ENCODE measurements at regions not wholly inside any gene's neighbourhood (a gene's known extent, or its start where the extent isn't known, plus 50 kb on each side); places are given as distances from the start of the nearest gene placed in this dataset.
A peak's percentile ranks its signal among the peaks of the same experiment; 100 is the strongest.

- Histone ChIP-seq H3K4me1 (ENCODE audit: control insufficient read depth, extremely low read depth, insufficient read depth, low read length) (no peaks in the 10 kb centered on the region), H3K27me3 (ENCODE audit: control insufficient read depth in 2 of 2, insufficient read depth in 2 of 2, low read length in 2 of 2) (no peaks in the 10 kb centered on the region), H2AFZ (ENCODE audit: low read depth, low read length) (no peak overlapping the region), H3K9me1 (replicated peaks; ENCODE audit: control insufficient read depth, extremely low read depth, insufficient read depth, low read length) (no peaks in the 10 kb centered on the region), H3K4me2 (ENCODE audit: insufficient read depth, low read length) (no peak overlapping the region), H3K27ac (ENCODE audit: insufficient read depth, low read depth, low read length) (no peak overlapping the region), H3K79me2 (ENCODE audit: control insufficient read depth, insufficient read depth, low read length) (no peaks in the 10 kb centered on the region), H3K9me3 (replicated peaks; ENCODE audit: control insufficient read depth, insufficient read depth, low read length) (no peaks in the 10 kb centered on the region), H3K9ac (replicated peaks; ENCODE audit: extremely low read depth, insufficient read depth, low read length) (no peak overlapping the region), H4K20me1 (replicated peaks; ENCODE audit: control insufficient read depth, extremely low read depth, insufficient read depth, low read length) (no peaks in the 10 kb centered on the region), H3K4me3 (replicated peaks in 1 of 3; ENCODE audit: insufficient read depth in 1 of 3, low read depth in 1 of 3, low read length in 3 of 3) (no peak overlapping the region), H3K36me3 (ENCODE audit: control insufficient read depth in 2 of 2, extremely low read depth in 1 of 2, insufficient read depth in 2 of 2, low read length in 2 of 2) (no peaks in the 10 kb centered on the region)
- dilution Hi-C loops (cut with MboI; ENCODE audit: extremely low pct_ligation_motif_present, low sequenced_read_pairs) = no loop called here
- BruUV-seq (replicated peaks) = no TSS peak
- TF ChIP-seq POLR2AphosphoS5 (IDR thresholded peaks at IDR 0.05; ENCODE audit: insufficient read depth, low read depth, low read length) (no peak), GATA2 (IDR thresholded peaks at IDR 0.05; ENCODE audit: insufficient read depth, insufficient read length, low read depth, low read length) (no peak), CTCF (IDR thresholded peaks at IDR 0.05; ENCODE audit: extremely low read depth in 1 of 2, insufficient read depth in 1 of 2, low read depth in 1 of 2, low read length in 2 of 2) (no peak), MAX (IDR thresholded peaks at IDR 0.05; ENCODE audit: insufficient read depth, insufficient read length) (no peak)
- intact Hi-C loops (cut with micrococcal nuclease) = no loop called here
- ChIA-PET POLR2A (no interaction called here), CTCF (no interaction called here)
- FAIRE-seq = no peak
- no peak for DNase-seq (ENCODE audit: low read depth, low spot score)
Observed at GRCh38 chr3:34942256-34942655, 697.1 kb upstream of the ARPP21 start.

- no peaks in the 10 kb centered on the region for H3K4me1 ChIP-seq (ENCODE audit: control insufficient read depth, extremely low read depth, insufficient read depth, low read length)
- no peak for TF ChIP-seq FOS (IDR thresholded peaks at IDR 0.05; ENCODE audit: borderline replicate concordance, insufficient read depth, low read length)
- intact Hi-C loops (cut with micrococcal nuclease) (no loop called here), dilution Hi-C loops (cut with MboI; ENCODE audit: extremely low pct_ligation_motif_present, low sequenced_read_pairs) (no loop called here)
- ChIA-PET POLR2A (no interaction called here), CTCF (interaction anchor here (1.0 to 1.2 kb wide), 2 partner anchors 14 to 961 kb away, joined by 3 to 4 read pairs; no protein-coding TSS in a partner anchor)
- BruUV-seq (replicated peaks) = no TSS peak
- no peak overlapping the region for H2AFZ ChIP-seq (ENCODE audit: low read depth, low read length)
- no peak overlapping the region for H3K4me3 ChIP-seq (replicated peaks in 1 of 3; ENCODE audit: insufficient read depth in 1 of 3, low read depth in 1 of 3, low read length in 3 of 3)
- no peaks in the 10 kb centered on the region for H4K20me1 ChIP-seq (replicated peaks; ENCODE audit: control insufficient read depth, extremely low read depth, insufficient read depth, low read length)
- no peaks in the 10 kb centered on the region for H3K36me3 ChIP-seq (ENCODE audit: control insufficient read depth in 2 of 2, extremely low read depth in 1 of 2, insufficient read depth in 2 of 2, low read length in 2 of 2)
- no peaks in the 10 kb centered on the region for H3K27me3 ChIP-seq (ENCODE audit: control insufficient read depth in 2 of 2, insufficient read depth in 2 of 2, low read length in 2 of 2)
- H3K27ac ChIP-seq (ENCODE audit: insufficient read depth, low read depth, low read length) = no peak overlapping the region
- FAIRE-seq = no peak
- H3K4me2 ChIP-seq (ENCODE audit: insufficient read depth, low read length) = no peak overlapping the region
- H3K79me2 ChIP-seq (ENCODE audit: control insufficient read depth, insufficient read depth, low read length) = no peaks in the 10 kb centered on the region
- no peaks in the 10 kb centered on the region for H3K9me3 ChIP-seq (replicated peaks; ENCODE audit: control insufficient read depth, insufficient read depth, low read length)
- H3K9ac ChIP-seq (replicated peaks; ENCODE audit: extremely low read depth, insufficient read depth, low read length) = no peak overlapping the region
- DNase-seq (ENCODE audit: low read depth, low spot score) = peak; percentile 2
- no peaks in the 10 kb centered on the region for H3K9me1 ChIP-seq (replicated peaks; ENCODE audit: control insufficient read depth, extremely low read depth, insufficient read depth, low read length)
Observed at GRCh38 chr3:34947834-34948233, 691.5 kb upstream of the ARPP21 start.

All from endothelial cell of umbilical vein (primary cell).